ENCODE measurements at regions not wholly inside any gene's neighbourhood (a gene's known extent, or its start where the extent isn't known, plus 50 kb on each side); places are given as distances from the start of the nearest gene placed in this dataset.

DNA sequence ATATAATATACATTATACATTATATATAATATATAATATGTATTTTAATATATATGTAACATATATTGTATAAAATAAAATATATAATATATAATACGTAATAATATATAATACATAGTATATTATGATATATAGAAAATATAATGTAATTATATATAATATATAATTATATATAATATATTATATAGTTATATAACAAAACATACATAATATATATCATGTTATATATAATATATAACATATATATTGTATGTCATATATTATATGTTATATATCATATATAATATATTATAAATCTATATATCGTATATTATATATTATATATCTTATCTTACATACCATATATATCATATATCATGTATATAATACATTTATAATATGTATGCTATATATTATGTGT lies 248.2 kb upstream of the TPTE start:
- TF ChIP-seq, protein P1, sequence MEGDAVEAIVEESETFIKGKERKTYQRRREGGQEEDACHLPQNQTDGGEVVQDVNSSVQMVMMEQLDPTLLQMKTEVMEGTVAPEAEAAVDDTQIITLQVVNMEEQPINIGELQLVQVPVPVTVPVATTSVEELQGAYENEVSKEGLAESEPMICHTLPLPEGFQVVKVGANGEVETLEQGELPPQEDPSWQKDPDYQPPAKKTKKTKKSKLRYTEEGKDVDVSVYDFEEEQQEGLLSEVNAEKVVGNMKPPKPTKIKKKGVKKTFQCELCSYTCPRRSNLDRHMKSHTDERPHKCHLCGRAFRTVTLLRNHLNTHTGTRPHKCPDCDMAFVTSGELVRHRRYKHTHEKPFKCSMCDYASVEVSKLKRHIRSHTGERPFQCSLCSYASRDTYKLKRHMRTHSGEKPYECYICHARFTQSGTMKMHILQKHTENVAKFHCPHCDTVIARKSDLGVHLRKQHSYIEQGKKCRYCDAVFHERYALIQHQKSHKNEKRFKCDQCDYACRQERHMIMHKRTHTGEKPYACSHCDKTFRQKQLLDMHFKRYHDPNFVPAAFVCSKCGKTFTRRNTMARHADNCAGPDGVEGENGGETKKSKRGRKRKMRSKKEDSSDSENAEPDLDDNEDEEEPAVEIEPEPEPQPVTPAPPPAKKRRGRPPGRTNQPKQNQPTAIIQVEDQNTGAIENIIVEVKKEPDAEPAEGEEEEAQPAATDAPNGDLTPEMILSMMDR (IDR thresholded peaks at IDR 0.05): no peak
- no peak for TF ChIP-seq POLR2A (IDR thresholded peaks at IDR 0.05)

Measured in adrenal gland (tissue), 5 donors.